Activated T-cell treated with anti-CD3 and anti-CD28 coated beads for 4 hours (primary cell): ENCODE measurements at regions not wholly inside any gene's neighbourhood (a gene's known extent, or its start where the extent isn't known, plus 50 kb on each side); places are given as distances from the start of the nearest gene placed in this dataset.

Source experiments
- DNase-seq: peaks from one replicate; pipeline ENCODE4 v3.0.0-alpha.2; 2020

DNA sequence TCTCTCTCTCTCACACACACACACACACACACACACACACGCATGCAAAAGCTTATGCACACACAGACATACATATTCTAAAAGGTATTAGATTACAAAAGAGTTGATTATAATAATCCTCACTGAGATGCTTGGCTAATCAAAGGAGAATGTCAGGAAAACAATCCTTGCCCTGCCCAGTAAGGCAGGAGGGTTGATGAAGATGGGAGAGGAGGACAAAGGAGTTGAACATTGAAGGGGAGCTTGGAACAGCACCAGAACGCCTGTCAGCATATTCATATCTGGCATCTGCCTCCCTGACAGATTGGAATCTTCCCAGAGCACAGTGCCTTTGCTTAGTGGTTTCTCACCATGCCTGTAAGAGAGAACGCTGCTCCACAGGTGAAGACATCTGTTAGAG, 68.6 kb upstream of the PALMD start:
- no peak for DNase-seq

DNA sequence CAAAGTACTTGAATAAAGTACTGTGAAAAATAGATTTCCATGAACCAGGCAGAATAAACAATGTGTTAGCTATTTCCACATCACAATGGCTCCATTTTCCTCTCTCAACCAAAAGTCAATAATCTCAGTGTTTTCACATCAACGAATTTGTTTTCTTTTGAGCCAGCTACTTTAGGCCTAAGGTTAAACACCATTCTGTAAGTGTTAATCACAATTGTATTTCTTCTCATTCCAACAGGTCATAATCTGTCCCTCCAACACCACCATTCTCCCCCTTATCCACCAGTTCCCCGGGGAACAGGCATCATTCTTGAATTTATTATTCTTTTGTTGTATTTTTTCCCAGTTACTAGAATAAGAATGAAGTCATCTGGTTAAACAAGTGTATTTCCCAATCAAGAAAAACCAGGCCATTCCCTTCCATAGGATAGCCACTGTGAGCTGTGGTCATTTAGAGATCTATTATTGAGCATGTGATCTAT, 66.2 kb upstream of the PALMD start:
- no peak for DNase-seq

DNA sequence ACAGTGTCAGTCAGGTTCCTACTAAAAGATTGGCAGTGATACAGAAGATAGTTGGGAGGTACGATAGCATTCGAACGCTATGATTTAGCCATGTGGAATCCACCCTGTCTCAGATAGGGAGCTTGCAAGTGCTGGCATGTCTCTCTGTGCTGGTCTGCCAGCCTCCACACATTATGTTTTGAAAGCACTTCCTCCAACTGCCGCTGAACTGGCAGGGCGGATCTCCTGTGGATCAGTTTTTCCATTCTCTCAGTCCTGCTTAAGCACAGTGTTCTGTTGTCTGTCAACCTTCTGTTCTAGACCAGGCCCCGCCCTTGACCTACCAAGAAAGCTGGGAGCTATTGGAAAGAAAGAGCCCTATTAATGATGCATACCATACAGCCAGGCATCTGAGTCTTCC, 65.5 kb upstream of the PALMD start:
- no peak for DNase-seq

DNA sequence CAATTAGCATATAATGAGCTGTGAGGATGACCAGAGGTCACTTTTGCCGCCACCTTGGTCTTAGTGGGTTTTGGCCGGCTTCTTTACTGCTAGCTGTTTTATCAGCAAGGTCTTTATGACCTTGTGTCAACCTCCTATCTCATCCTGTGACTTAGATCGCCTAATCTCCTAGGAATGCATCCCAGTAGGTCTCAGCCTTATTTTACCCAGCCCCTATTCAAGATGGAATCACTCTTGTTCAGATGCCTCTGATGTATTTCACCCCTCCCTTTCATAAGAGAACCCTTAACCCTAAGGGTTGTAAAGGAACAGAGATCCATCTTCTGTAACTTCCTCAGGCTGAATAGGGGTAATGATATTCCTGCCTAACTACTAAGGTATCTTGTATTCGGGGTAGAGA, 58.9 kb upstream of the PALMD start:
- no peak for DNase-seq

DNA sequence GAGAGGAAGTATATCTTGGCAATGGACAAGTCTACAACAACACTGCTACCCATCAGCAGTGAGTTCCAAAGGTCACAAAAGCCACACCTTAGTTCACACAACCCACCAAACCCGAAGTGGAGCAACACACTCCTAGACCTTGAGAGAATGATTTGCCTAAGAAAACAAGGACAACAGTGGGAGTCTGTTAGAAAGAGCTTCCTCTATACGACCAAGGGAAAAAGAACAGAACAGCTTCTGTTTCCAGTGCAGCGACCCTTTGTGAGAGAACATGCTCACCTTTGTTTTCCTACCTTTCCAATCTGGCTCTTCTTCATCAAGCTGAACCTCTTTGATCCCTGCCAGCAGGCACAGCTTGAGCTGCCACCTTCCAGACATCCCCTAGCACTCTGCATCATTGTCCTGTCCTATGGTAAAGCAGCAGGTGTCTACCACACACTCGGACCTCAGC, 56.7 kb upstream of the PALMD start:
- no peak for DNase-seq

DNA sequence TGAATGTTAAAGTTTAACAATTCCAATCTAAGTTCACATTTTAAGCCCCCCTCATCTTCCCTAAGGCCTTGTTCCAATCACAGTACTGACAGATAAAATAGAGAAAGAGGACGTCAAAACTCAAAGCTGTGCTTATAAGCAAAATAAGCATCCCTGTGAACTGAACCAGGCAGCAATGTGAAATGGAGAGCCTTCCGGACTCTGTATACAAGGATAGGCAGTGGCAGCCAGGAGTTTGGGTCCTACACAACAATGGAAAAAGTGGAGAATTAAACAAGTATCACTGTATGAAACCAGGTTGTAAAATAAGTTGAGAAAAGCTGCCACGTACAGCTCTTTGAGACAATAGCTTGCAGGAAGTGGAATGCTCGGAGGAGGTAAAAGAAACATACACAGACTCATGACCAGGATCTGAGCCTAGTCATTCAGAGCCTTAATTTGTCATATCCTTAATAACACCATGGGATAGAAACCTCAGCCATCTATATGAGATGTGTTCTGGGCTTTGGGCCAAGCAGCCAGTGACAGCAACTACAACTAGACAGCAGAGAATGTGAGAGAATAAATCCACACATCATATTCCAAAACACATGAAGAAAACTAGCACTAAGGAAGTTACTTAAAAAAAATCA, 55.2 kb upstream of the PALMD start:
- no peak for DNase-seq

DNA sequence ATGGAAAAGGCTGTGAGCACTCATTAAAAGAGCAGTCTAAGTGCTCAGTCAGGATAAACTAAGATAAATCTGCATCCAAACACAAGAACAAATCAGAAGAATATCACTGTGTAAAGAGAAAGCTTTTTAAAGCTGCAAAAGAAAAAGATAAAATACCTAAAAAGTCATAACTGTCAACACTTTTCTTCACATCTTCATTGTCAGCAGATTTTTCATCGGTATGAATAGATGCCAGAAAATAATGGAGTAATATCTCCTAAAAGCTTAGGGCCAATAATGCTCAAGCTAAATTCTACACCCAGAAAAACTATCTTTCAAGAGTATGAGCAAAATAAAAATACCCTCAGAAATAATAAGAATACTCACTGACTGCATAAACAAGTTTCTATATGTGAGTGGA, 54.0 kb upstream of the PALMD start:
- DNase-seq: no peak

DNA sequence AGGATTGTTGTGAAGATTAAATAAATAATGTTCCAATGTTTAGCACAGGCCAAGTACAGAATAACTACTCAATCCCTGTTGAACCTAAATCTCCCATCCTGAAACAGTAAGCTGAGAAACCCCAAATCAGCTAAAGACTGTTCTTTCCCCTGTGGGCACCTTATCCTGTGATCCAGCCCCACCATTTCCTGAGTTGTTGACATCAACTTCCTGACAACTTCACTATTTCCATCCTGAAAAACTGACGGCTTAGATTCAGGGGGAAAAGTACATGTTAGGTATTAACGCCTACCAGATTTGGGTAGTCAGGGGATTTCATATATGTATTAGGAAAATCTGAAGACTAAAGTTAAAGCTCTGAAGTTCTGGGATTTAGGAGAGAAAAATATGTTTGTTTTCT, 51.7 kb upstream of the PALMD start:
- DNase-seq: no peak

DNA sequence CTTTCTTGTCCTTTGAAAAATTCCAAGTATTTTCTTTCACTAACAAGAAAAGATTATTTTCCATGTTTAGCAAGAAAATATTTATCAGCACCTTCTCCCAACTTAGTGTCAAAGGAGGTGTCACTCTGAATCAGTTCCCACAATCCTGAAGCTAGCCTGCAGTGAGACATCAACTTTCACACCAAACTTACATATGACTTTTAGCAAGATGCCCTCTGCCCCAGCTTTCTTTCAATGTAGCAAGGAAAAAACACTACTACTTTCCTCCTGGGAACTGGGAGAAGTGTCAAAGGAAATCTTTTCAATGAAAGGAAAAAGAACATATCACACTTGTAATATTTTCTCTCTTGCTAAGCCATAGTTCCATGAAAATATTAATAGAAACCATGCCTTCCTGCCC, 50.9 kb upstream of the PALMD start:
- DNase-seq: no peak

DNA sequence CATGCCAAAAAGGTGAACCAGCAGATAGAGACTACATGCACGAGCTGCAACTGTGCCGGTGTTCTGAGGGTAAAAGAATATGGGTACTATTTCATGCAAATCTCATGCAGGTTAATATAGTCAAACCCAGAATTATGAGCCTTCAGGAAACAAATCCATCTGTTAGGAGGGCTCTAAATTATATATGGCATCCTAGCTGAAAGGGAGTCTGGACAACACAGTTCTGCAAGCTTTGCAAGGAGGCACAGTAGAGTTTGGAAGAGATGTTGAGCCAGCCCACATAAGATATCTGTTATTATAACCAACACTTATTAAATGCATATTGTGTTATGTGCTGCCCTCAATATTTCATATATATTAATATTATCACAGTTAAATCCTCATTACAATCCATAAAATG, 50.5 kb upstream of the PALMD start:
- no peak for DNase-seq
